Lung (tissue), 11 donors: ENCODE measurements at regions not wholly inside any gene's neighbourhood (a gene's known extent, or its start where the extent isn't known, plus 50 kb on each side); places are given as distances from the start of the nearest gene placed in this dataset.

ENCODE experiments used
- ATAC-seq: fragments of 200-7000 bp; cut with Tn5 transposase; one replicate; pipeline ENCODE4 v1.9.1; 2020; ENCODE audit warnings: moderate number of reproducible peaks; ENCODE audit not compliant: insufficient read depth, low FRiP score
- DNase-seq, 3 donors: peaks; one replicate each; pipeline ENCODE4 v3.0.0-alpha.2; 2013 to 2017
- H3K27ac ChIP-seq, 2 donors: one replicate each; pipeline ENCODE4 v1.5.1; 2013; ENCODE audit warnings: mild to moderate bottlenecking in 2 of 2, moderate library complexity in 2 of 2, control low read depth in 1 of 2, inconsistent platforms in 1 of 2, low read depth in 1 of 2, low read length in 1 of 2
- H3K27me3 ChIP-seq, 3 donors: one replicate each; pipeline ENCODE4 v1.5.1; 2013; ENCODE audit warnings: low read length in 2 of 3; ENCODE audit not compliant: control insufficient read depth in 3 of 3, insufficient read depth in 3 of 3
- H3K36me3 ChIP-seq, 4 donors: one replicate each; pipeline ENCODE4 v1.5.1; 2013; ENCODE audit warnings: low read length in 4 of 4, mild to moderate bottlenecking in 1 of 4, moderate library complexity in 1 of 4; ENCODE audit not compliant: control insufficient read depth in 4 of 4, insufficient read depth in 4 of 4
- H3K4me1 ChIP-seq, 5 donors: one replicate each; pipeline ENCODE4 v1.5.1; 2013; ENCODE audit warnings: low read length in 5 of 5, mild to moderate bottlenecking in 2 of 5, moderate library complexity in 1 of 5; ENCODE audit not compliant: control insufficient read depth in 5 of 5, insufficient read depth in 5 of 5
- H3K4me3 ChIP-seq: one replicate; pipeline ENCODE4 v1.5.1; 2013; ENCODE audit warnings: mild to moderate bottlenecking, control low read depth, moderate library complexity
- H3K9ac ChIP-seq, 2 donors: one replicate each; pipeline ENCODE4 v1.5.1; 2013; ENCODE audit warnings: low read length in 2 of 2, control low read depth in 1 of 2; ENCODE audit not compliant: insufficient read depth in 1 of 2
- H3K9me3 ChIP-seq, 4 donors: one replicate each; pipeline ENCODE4 v1.5.1; 2013; ENCODE audit warnings: low read length in 3 of 4, mild to moderate bottlenecking in 1 of 4, moderate library complexity in 1 of 4; ENCODE audit not compliant: control insufficient read depth in 4 of 4, insufficient read depth in 3 of 4
- WGBS, 2 donors: extraction: QIAGEN DNeasy Blood & Tissue Kit; methylation state at CpG; one replicate each; pipeline ENCODE4 v1.1.7; 2013; 5-methylcytosine and 5-hydroxymethylcytosine counted together
- TF ChIP-seq, protein P1 (sequence below): IDR thresholded peaks from 2 replicates; pipeline ENCODE4 v1.5.1; 2012; ENCODE audit warnings: mild to moderate bottlenecking; ENCODE audit errors: control extremely low read depth, extremely low read depth
- donor health status: control.
- donor health status: control.
- donor health status: Bipolar disorder and iron deficiency.
- donor health status: healthy.
- donor health status: DM: yes; HTN: yes; CAD: no.

DNA sequence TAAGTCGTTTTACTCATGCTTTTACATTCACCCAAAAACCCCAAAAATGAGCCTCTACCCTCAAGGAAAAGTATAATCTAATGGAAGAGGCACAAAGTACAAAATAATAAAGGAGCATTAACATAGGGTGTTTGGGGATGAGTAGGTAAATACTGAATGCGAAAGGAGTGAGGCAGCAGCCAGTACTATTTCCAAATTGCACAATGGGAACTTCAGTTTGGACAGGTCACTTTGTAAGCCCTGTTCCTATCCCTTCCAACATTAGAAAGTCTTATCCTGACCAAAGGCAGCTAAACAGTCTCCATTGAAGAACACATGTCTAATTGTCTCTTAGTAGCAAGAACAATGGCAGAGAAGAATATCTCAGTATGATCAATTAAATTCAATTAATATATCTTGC is 728.3 kb downstream of the GBE1 start:
- Histone ChIP-seq H3K4me3 (no peak overlapping the region), H3K9me3 (no peaks in the 10 kb centered on the region), H3K27me3 (no peaks in the 10 kb centered on the region), H3K9ac (no peak overlapping the region), H3K27ac (no peak overlapping the region), H3K36me3 (no peaks in the 10 kb centered on the region), H3K4me1 (no peaks in the 10 kb centered on the region)
- DNase-seq (no peak), ATAC-seq (no peak)
- WGBS, 2 donors, result 71 to 88% methylated on average over 2 of the region's 2 CpGs
- TF ChIP-seq, protein P1, sequence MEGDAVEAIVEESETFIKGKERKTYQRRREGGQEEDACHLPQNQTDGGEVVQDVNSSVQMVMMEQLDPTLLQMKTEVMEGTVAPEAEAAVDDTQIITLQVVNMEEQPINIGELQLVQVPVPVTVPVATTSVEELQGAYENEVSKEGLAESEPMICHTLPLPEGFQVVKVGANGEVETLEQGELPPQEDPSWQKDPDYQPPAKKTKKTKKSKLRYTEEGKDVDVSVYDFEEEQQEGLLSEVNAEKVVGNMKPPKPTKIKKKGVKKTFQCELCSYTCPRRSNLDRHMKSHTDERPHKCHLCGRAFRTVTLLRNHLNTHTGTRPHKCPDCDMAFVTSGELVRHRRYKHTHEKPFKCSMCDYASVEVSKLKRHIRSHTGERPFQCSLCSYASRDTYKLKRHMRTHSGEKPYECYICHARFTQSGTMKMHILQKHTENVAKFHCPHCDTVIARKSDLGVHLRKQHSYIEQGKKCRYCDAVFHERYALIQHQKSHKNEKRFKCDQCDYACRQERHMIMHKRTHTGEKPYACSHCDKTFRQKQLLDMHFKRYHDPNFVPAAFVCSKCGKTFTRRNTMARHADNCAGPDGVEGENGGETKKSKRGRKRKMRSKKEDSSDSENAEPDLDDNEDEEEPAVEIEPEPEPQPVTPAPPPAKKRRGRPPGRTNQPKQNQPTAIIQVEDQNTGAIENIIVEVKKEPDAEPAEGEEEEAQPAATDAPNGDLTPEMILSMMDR, result no peak

DNA sequence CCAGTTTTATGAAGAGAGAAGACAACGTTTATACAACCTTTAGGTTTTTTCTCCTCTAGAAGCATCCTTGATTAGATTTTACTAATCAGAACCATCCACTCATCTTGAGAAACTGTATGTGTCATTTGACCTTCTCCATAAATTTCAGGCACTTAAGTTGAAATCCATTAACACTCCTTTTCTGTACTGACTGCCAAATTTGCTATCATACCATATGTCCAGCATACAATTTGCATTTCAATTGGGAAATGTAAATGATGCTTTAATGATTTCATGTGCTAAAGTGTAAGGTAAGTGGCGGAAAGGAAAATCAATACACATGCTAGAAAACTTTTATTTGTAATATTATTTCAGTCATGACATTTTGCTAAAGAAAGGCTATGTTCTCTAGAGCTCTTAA is 731.6 kb downstream of the GBE1 start:
- H3K4me1 ChIP-seq, result no peaks in the 10 kb centered on the region
- TF ChIP-seq, protein P1, result no peak
- DNase-seq (no peak), ATAC-seq (no peak)
- H3K9me3 ChIP-seq, result peaks cover 0 to 3% (median 0%) of the 10 kb centered on the region in 4 donors
- H3K4me3 ChIP-seq, result no peak overlapping the region
- no peaks in the 10 kb centered on the region for H3K36me3 ChIP-seq
- 66 to 81% methylated on average over 2 of the region's 2 CpGs for whole genome bisulfite sequencing, 2 donors
- no peak overlapping the region for H3K9ac ChIP-seq
- no peak overlapping the region for H3K27ac ChIP-seq
- H3K27me3 ChIP-seq, result no peaks in the 10 kb centered on the region

DNA sequence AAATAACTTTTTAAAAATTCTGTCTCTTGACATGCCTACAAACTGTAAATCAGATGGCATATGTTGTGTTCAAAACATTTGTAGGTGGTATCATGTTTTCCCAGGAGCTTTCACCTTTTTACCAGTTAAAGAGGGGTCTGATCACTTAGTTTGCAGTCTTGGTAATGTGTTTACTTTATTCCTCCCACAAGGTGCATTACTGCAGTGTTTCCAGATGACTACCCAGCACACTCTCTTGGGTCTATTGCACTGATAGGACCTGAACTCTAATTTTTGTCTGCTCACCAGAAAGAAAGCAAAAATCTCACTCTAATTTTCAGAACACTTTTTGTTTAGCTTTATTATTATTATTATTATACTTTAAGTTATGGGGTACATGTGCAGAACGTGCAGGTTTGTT is 734.1 kb downstream of the GBE1 start:
- Histone ChIP-seq H3K4me1 (no peaks in the 10 kb centered on the region), H3K9ac (no peak overlapping the region), H3K36me3 (no peaks in the 10 kb centered on the region), H3K4me3 (no peak overlapping the region), H3K27me3 (no peaks in the 10 kb centered on the region), H3K9me3 (peaks cover 0 to 3% (median 0%) of the 10 kb centered on the region in 4 donors), H3K27ac (no peak overlapping the region)
- no peak for DNase-seq
- WGBS, 2 donors, result 89 to 94% methylated on average over 1 of the region's 1 CpG
- no peak for ATAC-seq
- TF ChIP-seq, protein P1, result no peak

DNA sequence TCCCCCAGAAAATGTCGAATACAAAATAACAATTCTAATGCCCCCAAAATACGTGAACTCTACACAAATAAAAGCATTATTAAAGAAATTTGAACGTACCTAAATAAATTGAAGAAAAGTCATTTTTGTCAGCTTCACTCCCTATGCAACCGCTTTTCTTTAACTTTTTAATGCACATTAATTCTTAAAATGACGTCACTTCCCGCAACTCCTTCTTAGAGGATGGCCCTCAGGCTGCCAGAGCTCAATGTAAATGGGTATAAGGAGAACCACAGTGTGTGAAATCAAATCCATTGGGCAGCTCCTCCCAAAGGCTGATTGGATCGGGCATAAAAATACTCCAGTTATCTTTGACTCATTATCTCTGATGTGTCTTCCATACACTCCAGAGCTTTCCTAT is 736.9 kb downstream of the GBE1 start:
- Histone ChIP-seq H3K9me3 (peaks cover 0 to 3% (median 0%) of the 10 kb centered on the region in 4 donors), H3K36me3 (no peaks in the 10 kb centered on the region), H3K4me3 (no peak overlapping the region), H3K27me3 (no peaks in the 10 kb centered on the region), H3K27ac (no peak overlapping the region), H3K9ac (no peak overlapping the region), H3K4me1 (no peaks in the 10 kb centered on the region)
- ATAC-seq, result no peak
- DNase-seq, result no peak
- TF ChIP-seq, protein P1, result no peak
- WGBS, 2 donors, result 84 to 91% methylated on average over 7 of the region's 7 CpGs
